ENCODE measurements at regions not wholly inside any gene's neighbourhood (a gene's known extent, or its start where the extent isn't known, plus 50 kb on each side); places are given as distances from the start of the nearest gene placed in this dataset.

GRCh38 chr1:67965995-67966665 is 84.3 kb downstream of the DIRAS3 start:
- DNase-seq (no peak), ATAC-seq (ENCODE audit: insufficient read depth, low FRiP score) (no peak)
- Histone ChIP-seq H3K4me1 (ENCODE audit: control insufficient read depth in 5 of 5, insufficient read depth in 5 of 5, low read length in 5 of 5) (no peaks in the 10 kb centered on the region), H3K36me3 (ENCODE audit: control insufficient read depth in 4 of 4, insufficient read depth in 4 of 4, low read length in 4 of 4) (no peaks in the 10 kb centered on the region), H3K9ac (ENCODE audit: insufficient read depth in 1 of 2, low read length in 2 of 2) (no peak overlapping the region), H3K4me3 (no peak overlapping the region), H3K27ac (ENCODE audit: low read depth in 1 of 2, low read length in 1 of 2) (no peak overlapping the region), H3K9me3 (ENCODE audit: control insufficient read depth in 4 of 4, insufficient read depth in 3 of 4, low read length in 3 of 4) (peaks cover 1 to 11% (median 9%) of the 10 kb centered on the region in 4 donors), H3K27me3 (ENCODE audit: control insufficient read depth in 3 of 3, insufficient read depth in 3 of 3, low read length in 2 of 3) (no peaks in the 10 kb centered on the region)
- no peak for TF ChIP-seq CTCF (IDR thresholded peaks at IDR 0.05; ENCODE audit: control extremely low read depth, extremely low read depth)
- WGBS, 2 donors = 95 to 96% methylated on average over 2 of the region's 2 CpGs

GRCh38 chr1:67963263-67963662 is 87.2 kb downstream of the DIRAS3 start:
- DNase-seq (no peak), ATAC-seq (ENCODE audit: insufficient read depth, low FRiP score) (no peak)
- Histone ChIP-seq H3K4me3 (no peak overlapping the region), H3K27me3 (ENCODE audit: control insufficient read depth in 3 of 3, insufficient read depth in 3 of 3, low read length in 2 of 3) (peaks cover 0 to 8% (median 0%) of the 10 kb centered on the region in 3 donors), H3K4me1 (ENCODE audit: control insufficient read depth in 5 of 5, insufficient read depth in 5 of 5, low read length in 5 of 5) (peaks cover 0 to 2% (median 0%) of the 10 kb centered on the region in 5 donors), H3K36me3 (ENCODE audit: control insufficient read depth in 4 of 4, insufficient read depth in 4 of 4, low read length in 4 of 4) (no peaks in the 10 kb centered on the region), H3K9ac (ENCODE audit: insufficient read depth in 1 of 2, low read length in 2 of 2) (no peak overlapping the region), H3K9me3 (ENCODE audit: control insufficient read depth in 4 of 4, insufficient read depth in 3 of 4, low read length in 3 of 4) (peaks cover 1 to 14% (median 9%) of the 10 kb centered on the region in 4 donors), H3K27ac (ENCODE audit: low read depth in 1 of 2, low read length in 1 of 2) (no peak overlapping the region)
- no peak for TF ChIP-seq CTCF (IDR thresholded peaks at IDR 0.05; ENCODE audit: control extremely low read depth, extremely low read depth)

GRCh38 chr1:67960766-67961165 is 89.7 kb downstream of the DIRAS3 start:
- 73 to 83% methylated on average over 2 of the region's 2 CpGs for WGBS, 2 donors
- no peak for TF ChIP-seq CTCF (IDR thresholded peaks at IDR 0.05; ENCODE audit: control extremely low read depth, extremely low read depth)
- no peak overlapping the region for H3K4me3 ChIP-seq
- H3K27ac ChIP-seq (ENCODE audit: low read depth in 1 of 2, low read length in 1 of 2) = no peak overlapping the region
- DNase-seq = no peak
- peaks cover 0 to 8% (median 0%) of the 10 kb centered on the region in 3 donors for H3K27me3 ChIP-seq (ENCODE audit: control insufficient read depth in 3 of 3, insufficient read depth in 3 of 3, low read length in 2 of 3)
- no peaks in the 10 kb centered on the region for H3K36me3 ChIP-seq (ENCODE audit: control insufficient read depth in 4 of 4, insufficient read depth in 4 of 4, low read length in 4 of 4)
- peaks cover 1 to 14% (median 9%) of the 10 kb centered on the region in 4 donors for H3K9me3 ChIP-seq (ENCODE audit: control insufficient read depth in 4 of 4, insufficient read depth in 3 of 4, low read length in 3 of 4)
- no peak overlapping the region for H3K9ac ChIP-seq (ENCODE audit: insufficient read depth in 1 of 2, low read length in 2 of 2)
- peaks cover 0 to 10% (median 2%) of the 10 kb centered on the region in 5 donors for H3K4me1 ChIP-seq (ENCODE audit: control insufficient read depth in 5 of 5, insufficient read depth in 5 of 5, low read length in 5 of 5)
- ATAC-seq (ENCODE audit: insufficient read depth, low FRiP score) = no peak

GRCh38 chr1:67958472-67958871 is 92.0 kb downstream of the DIRAS3 start:
- H3K27me3 ChIP-seq (ENCODE audit: control insufficient read depth in 3 of 3, insufficient read depth in 3 of 3, low read length in 2 of 3) = peaks cover 0 to 12% (median 4%) of the 10 kb centered on the region in 3 donors
- TF ChIP-seq CTCF (IDR thresholded peaks at IDR 0.05; ENCODE audit: control extremely low read depth, extremely low read depth) = no peak
- 97 to 99% methylated on average over 1 of the region's 1 CpG for WGBS, 2 donors
- peaks cover 0 to 10% (median 2%) of the 10 kb centered on the region in 5 donors for H3K4me1 ChIP-seq (ENCODE audit: control insufficient read depth in 5 of 5, insufficient read depth in 5 of 5, low read length in 5 of 5)
- no peak overlapping the region for H3K27ac ChIP-seq (ENCODE audit: low read depth in 1 of 2, low read length in 1 of 2)
- no peak for ATAC-seq (ENCODE audit: insufficient read depth, low FRiP score)
- no peaks in the 10 kb centered on the region for H3K36me3 ChIP-seq (ENCODE audit: control insufficient read depth in 4 of 4, insufficient read depth in 4 of 4, low read length in 4 of 4)
- no peak overlapping the region for H3K4me3 ChIP-seq
- H3K9me3 ChIP-seq (ENCODE audit: control insufficient read depth in 4 of 4, insufficient read depth in 3 of 4, low read length in 3 of 4) = peaks cover 1 to 14% (median 8%) of the 10 kb centered on the region in 4 donors
- DNase-seq = no peak
- H3K9ac ChIP-seq (ENCODE audit: insufficient read depth in 1 of 2, low read length in 2 of 2) = no peak overlapping the region

All from lung (tissue), 11 donors.